Activated gamma-delta T cell (primary cell): ENCODE measurements at regions not wholly inside any gene's neighbourhood (a gene's known extent, or its start where the extent isn't known, plus 50 kb on each side); places are given as distances from the start of the nearest gene placed in this dataset.
"Not testable (repeated sequence)": the region's sequence is repeated elsewhere in the genome, so short reads cannot be mapped to it uniquely, and the experiment has no call there.

ENCODE experiments used
- DNase-seq: peaks from one replicate; lab custom pipeline; 2025; lab: John Stamatoyannopoulos, UW

DNA sequence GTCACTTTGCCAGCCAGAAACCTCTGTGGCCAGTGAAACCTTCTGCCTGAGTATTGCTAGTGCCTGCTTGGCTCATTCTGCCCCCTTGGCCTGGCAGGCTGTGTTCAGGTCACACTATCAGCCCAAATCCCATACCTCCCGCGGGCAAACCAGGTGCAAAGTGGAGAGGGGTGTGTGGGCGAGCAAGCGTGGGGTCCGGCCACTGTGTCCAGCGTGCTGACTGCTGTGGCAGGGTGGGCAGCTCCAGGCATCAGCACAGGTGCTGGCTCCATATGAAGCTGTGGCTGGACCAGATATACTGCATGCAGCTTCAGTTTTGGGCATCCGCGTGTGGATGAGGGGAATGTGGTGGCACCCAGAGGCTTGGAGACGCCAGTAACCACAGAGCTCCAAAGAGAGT is 576.5 kb upstream of the EDIL3 start:
- no peak for DNase-seq

DNA sequence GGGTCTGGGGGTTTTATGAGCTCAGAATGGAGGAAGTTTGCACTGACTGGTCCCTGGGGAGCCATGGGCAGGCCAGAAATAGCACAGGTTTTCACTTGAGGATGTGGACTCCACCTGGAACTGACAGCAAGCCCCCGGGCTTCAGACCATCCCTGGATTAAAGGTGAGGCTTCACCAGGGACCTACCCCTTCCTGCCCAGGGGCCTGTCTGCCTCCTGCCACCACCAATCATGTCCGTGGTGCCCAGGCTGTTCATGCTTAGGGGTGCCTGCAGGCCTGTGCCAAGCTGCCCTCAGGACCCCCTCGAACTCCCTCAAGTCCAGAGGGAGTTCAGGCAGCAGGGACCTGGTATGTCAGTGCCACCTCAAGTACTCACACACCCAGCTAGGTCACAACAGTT is 577.2 kb upstream of the EDIL3 start:
- no peak for DNase-seq

DNA sequence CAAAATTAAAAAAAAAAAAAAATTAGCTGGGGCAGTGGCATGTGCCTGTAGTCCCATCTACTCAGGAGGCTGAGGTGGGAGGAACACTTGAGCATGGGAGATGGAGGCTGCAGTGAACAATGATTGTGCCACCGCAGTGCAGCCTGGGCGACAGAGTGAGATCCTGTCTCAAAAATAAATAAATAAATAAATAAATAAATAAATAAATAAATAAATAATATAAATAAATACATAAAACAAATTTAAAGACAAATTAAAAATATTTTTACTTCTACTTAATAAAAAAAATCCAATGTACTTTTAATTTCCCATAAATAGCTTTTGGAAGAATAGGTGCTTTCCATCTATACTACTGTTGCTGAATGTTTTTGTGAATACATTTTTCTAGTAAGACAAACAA is 598.4 kb upstream of the EDIL3 start:
- no peak for DNase-seq

DNA sequence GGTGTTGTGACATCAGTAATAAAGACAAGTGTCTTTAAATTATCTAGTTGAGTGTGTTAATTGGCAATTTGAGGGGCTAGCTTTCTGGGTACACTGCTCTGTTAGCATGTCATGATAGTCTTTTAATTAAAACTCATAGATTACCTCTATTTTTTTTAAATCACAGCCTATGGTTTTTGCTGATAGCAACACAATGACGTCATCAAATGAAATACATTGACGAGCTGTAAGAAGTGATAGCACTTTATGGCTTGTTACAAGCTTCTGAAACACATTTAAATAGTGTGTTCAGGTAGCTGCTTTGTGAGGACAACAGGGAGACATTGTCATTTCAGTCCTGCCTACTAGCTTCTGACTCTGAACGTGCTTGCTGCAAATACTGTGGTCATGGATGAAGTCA is 600.5 kb upstream of the EDIL3 start:
- no peak for DNase-seq

DNA sequence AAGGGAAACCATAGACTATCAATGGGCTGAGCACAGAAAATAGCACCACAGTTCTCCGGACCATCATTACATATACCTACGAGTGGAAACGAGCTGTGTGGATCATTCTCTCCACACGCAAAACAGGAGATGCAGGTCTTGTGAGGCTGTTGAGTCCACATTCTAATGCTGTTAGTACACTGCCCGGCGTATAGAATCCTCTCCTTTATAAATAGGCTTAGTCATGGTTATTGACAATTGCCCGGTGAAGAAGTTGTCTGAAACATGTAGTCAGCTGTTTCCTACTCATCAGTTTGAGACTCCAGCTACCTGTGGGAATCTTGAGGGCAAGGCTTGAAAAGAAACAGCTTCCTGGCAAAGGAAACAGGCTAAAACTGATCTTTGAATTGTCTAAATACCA is 602.0 kb upstream of the EDIL3 start:
- no peak for DNase-seq

DNA sequence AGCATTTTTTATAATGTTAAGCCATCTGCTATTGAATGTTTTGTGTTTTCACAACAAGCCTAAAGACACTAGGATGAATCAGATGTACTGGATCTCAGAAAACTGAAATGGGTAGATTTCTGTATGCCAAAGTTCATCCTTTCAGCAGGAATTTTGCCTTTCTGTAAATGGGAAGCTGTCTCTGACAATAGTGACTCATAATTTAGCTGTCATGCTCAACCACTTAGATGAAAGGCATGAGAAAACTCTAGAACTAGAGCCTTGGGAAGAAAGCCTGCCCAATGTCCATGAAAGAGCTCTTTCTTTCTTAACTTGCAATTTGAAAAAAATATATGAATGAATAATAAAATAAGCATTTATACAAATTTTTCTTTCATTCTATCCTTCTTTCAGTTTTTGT is 616.0 kb upstream of the EDIL3 start:
- DNase-seq = no peak

DNA sequence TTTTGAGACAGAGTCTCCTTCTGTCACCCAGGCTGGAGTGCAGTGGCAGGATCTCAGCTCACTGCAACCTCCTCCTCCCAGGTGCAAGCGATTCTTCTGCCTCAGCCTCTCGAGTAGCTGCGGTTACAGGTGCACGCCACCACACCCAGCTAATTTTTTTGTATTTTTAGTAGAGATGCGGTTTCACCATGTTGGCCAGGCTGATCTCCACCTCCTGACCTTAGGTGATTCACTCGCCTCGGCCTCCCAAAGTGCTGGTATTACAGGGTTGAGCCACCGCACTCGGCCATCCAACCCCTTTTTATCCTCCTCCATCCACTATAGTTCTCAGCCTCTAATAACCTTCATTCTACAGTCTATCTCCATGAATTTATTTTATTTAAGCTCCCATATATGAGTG is 617.3 kb upstream of the EDIL3 start:
- DNase-seq = not testable (repeated sequence)

DNA sequence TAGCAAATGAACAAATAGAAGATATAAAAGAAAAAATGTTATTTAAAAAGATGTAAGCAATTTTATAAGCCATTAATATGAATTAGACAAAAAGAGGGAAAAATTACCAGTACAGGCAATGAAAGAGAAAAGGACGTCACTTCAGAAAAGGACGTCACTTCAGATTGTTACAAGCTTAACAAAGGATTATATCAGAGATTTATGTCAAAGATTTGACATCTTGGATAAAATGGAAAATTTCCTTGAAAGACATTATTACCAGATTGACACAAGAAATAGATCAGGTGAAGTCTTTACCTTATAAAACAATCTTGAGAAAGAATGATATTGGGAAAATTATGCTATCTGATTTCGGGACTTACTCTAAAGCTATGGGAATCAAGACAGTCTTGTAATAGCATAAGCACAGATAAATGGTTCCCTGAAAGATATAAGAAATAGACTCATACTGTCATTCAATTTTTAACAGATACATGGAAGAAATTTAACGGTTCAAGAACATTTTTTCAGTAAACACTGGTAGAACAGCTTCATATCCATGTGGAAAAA is 625.4 kb upstream of the EDIL3 start:
- no peak for DNase-seq

DNA sequence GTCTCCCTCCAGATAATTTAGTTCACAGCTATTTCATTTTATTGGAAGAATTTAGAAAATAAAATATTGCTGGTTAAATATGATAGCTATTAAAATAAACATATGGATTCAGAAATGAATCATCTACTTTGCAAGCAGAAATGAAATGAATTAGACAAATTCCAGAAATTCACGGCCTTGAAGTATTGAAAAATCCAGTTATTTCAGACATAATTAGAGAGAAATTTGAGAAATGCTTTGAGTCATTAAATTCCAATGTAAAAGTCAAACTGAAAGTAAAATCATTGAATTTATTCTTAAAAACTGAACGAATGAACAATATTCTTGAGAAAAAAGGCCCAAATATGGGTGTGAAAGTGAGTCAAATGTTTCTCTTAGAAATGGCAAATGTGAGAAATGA is 632.6 kb upstream of the EDIL3 start:
- DNase-seq = no peak

DNA sequence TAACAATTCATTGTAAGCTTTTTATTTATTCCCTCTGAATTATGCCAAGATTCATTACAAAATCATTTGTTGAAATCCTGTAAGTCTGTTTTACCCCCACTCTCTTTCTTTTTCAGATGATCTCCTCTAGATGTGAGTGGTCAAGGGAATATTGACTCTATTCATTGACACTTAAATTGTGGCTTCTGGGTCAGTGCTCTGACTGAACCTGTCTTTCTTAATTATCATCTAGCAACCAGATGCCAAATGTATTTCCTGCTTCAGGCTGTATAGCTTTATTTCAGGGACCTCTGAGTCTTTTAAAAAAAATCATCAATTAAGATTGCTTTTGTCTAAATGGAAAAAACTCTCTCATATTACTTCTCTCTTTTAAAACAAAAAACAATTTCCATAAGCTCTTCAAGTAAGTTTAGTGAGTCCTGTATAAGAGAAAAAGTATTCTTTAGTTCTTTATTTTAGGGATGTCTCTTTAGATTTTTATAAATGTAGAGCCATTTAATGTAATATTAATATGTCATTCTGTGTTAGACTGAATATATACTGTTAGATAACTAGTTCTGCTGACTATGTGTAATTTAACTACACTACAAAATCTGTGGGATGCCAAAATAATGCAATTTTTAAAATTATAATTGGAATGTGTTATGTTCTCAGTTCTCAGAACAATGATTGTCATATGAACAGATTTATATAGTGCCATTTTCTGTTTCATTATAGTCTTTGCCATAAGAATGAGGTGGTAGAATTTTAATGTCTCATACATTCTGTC is 645.8 kb upstream of the EDIL3 start:
- DNase-seq = no peak

DNA sequence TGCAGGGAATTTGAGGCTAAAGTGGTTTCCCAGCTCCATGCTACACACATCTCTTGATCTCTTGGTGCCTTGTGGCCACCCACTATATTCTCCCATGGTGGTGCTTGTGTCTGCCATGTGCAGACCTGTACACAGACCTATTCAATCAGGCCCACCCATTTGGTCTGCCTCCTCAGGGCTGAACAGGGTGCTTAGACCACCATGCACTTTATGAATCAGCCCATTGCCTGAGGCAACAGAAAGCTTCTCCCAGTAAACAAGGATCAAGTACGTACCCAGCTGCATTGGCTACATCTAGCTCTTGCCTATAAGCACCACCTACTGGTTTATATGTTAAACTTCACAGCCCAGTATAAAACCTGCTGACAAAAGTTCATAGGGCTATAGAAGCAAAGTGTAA is 664.3 kb upstream of the EDIL3 start:
- no peak for DNase-seq

DNA sequence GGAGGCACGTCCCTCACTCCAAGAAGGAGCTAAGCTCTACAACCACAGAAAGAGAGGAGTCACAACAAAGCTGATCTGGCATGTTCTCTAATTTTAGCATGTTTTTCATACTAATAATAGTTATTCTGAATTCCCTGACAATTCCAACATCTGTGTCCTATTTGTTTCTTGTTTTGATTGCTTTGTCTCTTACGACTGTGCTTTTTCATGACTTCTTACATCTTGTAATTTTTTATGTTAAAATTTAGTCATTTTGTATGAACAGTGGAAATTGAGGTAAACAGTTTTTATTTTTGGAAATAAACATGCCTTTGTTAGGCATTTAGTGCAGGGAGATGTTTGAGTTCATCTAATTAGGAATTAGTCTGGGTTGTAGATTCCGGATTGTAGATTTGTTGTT is 668.1 kb upstream of the EDIL3 start:
- DNase-seq = no peak

DNA sequence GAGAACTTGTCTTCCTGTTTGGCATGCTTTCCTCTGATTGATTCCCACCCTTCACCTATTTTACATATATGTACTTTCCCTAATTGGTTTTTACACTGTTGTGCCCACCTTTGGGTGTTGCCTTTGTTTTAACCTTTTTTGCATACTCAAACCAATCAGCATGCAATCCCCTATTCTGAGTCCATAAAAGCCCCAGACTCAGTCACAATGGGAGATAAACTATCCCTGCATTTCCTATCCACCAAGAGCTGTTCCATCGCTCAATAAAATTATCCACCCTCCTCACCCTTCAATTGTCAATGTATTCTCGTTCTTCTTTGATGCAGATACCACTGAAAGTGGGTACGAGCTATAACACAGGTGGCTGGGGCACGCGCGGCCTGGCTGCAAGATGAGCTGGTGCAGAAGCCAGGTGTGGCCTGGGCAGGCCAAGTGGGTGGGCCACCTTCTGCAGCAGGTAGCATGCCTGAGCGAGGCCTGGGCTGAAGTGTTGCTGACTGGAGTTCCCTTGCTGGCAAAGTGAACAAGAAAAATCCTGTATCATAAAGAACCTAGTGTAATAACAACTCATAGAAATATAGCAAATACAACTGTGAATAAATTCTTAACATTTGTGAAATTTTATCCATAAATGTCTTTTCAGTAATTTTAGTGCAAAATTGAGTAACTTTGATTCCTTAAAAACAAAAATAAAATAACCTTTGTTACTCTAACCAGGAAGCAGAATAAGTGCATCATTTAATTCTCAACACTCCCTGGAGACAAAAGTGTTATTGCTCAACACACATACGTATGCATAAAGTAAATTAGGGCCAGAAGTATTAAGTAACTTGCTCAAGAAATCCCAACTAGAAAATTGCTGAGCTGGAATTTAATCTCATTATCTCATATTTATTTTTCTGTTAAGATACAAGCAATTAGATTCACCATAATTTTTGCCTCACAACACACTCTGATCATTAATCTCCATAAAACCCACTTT is 685.3 kb upstream of the EDIL3 start:
- no peak for DNase-seq

DNA sequence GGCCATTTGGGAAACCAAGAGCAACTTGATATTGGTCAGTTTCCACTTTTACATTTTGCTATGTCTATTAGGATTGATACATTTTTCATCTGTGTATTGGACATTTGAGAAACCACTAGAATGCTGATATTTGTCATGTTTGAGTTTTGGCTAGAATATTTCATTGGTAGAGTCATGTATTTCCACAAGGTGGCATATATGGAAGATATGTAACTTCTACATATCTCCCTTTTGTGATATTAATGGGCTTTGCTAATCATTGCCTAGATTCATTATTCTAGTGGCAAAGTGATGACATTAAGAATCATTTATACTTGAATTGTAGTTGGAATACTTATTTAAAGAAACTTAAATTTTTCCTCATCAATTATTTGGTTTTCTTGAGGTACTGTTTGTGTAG is 692.9 kb upstream of the EDIL3 start:
- DNase-seq = no peak

DNA sequence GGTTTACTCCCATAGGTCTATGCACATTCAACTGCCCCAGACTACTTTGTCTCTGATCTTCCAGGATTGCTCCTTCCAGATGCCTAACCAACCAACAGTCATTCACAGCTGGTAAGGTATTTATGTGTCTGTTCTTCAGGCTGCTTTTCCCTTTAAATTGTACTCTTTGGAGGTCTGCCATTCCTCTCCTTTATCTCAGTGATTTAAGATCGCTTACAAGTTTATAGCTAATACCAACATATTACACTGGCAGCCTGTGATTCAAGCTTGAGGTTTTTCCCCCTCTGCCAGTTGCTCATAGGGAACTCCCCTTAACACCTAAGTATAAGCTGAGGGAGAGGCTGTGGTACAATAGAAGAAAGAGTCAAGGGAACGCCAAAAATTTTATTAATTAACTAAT is 711.7 kb upstream of the EDIL3 start:
- no peak for DNase-seq

DNA sequence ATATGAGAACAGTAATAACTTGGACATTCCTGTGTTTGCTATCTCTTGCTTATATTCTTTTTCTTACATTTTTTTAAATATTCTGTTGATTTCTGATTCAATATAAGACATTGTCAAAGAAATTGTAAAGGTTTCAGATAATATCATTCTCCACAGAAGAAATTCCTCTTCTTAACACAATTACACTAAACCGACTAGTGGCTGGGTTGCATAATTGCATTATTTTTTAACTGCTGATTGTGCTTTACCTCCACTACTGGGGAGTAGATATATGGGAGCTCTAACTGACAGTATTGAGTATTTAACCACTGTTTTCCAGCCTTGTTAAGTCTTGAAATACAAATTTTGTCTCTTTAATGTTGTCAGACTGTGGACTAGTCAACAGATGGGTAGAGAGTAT is 723.8 kb upstream of the EDIL3 start:
- no peak for DNase-seq

DNA sequence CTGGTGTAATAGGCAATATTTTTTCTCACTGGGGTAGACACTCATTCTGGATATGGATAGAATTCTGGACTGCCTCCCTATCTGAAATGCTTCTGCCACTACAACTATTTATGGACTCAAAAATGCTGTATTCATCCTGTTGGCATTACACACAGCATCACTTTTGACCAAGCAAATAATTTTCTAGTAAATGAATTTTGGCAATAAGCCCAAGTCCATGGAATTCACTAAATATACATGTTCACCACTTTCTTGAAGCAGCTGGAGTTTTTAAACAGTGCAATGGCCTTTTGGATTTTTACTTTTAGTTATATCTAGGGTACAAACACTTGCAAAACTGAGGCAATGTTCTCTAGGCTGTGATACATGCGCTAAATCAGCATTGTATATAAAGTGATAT is 724.9 kb upstream of the EDIL3 start:
- no peak for DNase-seq

DNA sequence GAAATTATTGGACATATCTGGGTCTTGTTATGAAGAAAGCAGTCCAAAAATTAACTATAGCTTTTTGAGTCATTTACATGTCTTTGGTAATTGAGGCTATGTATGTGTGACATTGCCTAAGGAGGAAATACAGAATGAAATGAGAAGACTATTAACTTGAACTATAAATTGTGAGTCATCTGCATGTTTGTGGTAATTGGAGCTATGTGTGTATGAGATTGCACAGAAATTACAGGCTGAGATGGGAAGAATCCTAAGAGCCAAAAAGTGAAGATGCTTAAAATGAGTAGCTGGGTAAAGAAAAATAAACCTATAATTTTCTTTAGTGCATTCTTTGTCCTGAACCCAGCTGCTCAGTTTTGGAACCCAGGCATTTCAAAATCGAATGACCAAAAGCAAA is 747.6 kb upstream of the EDIL3 start:
- no peak for DNase-seq

DNA sequence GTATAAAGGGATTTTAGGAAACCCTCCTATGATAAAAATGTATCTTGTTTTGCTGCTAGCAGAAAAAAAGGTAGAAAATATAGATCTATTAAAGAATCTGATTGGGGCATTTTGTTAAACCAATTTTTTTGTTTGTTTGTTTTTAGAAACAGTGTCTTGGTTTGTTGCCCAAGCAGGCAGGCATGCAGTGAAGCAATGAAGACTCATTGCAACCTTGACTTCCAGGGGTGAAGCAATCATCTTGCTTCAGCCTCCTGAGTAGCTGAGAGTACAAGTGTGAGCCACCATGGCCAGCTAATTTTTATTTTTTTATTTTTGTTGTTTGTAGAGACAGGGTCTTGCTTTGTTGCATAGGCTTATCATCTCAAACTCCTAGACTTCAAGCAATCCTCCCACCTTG is 755.8 kb upstream of the EDIL3 start:
- no peak for DNase-seq

DNA sequence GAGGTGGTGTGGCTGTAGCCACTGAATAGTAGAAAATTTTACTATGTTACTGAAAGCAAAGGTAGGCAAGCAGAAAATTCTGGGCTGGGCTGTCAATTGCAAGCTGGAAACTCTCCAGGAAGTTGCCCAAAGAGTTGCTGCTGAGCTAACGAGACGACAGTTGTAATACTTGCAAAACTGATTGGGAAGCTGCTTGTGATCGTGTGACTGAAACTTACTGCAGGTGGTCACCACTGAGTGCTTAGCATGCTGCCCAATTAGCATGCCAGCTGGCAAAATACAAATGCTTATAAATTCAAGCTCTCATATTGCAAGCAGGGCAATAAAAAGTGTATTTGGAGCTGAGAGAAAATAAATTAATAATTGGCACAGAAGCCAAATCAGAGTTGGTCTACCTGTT is 758.5 kb upstream of the EDIL3 start:
- no peak for DNase-seq

DNA sequence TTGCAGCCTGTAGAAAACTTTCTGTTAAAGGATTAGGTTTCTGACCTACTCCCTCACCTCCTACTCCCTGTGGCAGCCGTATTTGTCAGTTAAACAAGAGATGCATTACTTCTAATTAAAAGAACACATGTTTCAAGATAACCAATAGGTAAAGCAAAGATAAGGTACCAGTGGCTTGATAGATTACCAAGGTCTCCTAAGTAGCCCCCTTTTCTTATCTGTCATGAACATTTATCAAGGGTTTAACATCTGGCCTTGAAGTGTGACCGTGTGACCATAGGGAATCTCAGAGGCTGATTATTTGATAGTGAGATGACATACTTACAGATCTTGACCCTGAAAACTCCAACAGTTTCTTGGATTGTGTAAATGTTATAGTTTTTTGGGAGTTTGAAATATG is 764.0 kb upstream of the EDIL3 start:
- no peak for DNase-seq

DNA sequence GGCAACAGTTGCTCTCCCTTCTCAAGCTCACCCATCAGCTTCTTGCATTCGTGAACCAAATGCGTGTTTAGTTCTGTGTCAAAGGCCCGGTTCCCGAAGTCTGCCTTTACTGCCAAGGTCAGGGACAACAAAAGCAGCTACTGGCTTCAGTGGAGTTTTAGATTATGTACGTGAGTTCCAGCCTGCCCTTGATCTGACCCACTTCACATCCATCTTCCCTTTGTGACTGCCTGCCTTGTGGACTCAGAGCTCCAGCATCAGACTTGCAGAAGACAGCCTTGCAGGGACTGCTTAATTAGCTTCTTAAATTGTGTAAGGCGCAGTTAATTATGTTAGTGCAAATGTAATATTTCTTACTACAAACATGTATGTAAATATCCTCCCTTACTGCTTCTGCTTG is 774.7 kb upstream of the EDIL3 start:
- no peak for DNase-seq

DNA sequence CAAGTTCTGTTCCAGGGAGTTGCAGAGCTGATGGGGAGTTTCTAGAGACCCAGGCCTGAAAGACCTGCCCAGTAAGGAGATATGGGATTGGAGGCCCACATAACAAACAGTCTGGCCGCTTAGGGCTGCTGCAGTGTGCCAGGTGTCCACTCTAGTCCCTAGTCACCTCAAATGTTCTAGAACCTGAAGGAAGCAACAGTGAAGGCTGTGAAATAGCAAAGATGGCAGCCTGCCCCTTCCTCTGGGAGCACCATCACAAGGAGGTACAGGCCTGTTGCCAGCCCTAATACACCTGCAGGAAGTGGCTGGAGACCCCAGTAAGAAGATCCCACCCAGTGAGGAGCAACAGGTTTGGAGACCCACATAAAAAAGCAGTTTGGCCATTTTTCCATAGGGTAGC is 783.8 kb upstream of the EDIL3 start:
- no peak for DNase-seq
